ENCODE measurements at regions not wholly inside any gene's neighbourhood (a gene's known extent, or its start where the extent isn't known, plus 50 kb on each side); places are given as distances from the start of the nearest gene placed in this dataset.

GRCh38 chr11:113634940-113635575 is 71.0 kb downstream of the TMPRSS5 start:
- Histone ChIP-seq H3K27me3 (no peaks in the 10 kb centered on the region), H3K27ac (no peak overlapping the region), H3K4me3 (no peak overlapping the region), H3K9me3 (no peaks in the 10 kb centered on the region), H3K36me3 (no peaks in the 10 kb centered on the region), H3K4me1 (no peaks in the 10 kb centered on the region)
- ATAC-seq (ENCODE audit: low FRiP score in 2 of 2) (no peak), DNase-seq (no peak)
- 57 to 59% methylated on average over 5 of the region's 5 CpGs for WGBS, 2 donors
- no peak for TF ChIP-seq EP300 (IDR thresholded peaks at IDR 0.05)
- TF ChIP-seq POLR2A (IDR thresholded peaks at IDR 0.05): no peak
- TF ChIP-seq POLR2AphosphoS5 (IDR thresholded peaks at IDR 0.05): no peak
- no peak for TF ChIP-seq CTCF (IDR thresholded peaks at IDR 0.05)

- Histone ChIP-seq H3K27me3 (no peaks in the 10 kb centered on the region), H3K4me3 (no peak overlapping the region), H3K27ac (no peak overlapping the region), H3K4me1 (no peaks in the 10 kb centered on the region), H3K36me3 (no peaks in the 10 kb centered on the region), H3K9me3 (no peaks in the 10 kb centered on the region)
- TF ChIP-seq POLR2A (IDR thresholded peaks at IDR 0.05): no peak
- no peak for TF ChIP-seq POLR2AphosphoS5 (IDR thresholded peaks at IDR 0.05)
- TF ChIP-seq CTCF (IDR thresholded peaks at IDR 0.05): no peak
- DNase-seq (no peak), ATAC-seq (ENCODE audit: low FRiP score in 2 of 2) (no peak)
- WGBS, 2 donors: 58 to 63% methylated on average over 2 of the region's 2 CpGs
Measured at GRCh38 chr11:113632981-113633380, 73.1 kb downstream of the TMPRSS5 start.

- Histone ChIP-seq H3K27me3 (no peaks in the 10 kb centered on the region), H3K27ac (no peak overlapping the region), H3K36me3 (no peaks in the 10 kb centered on the region), H3K9me3 (no peaks in the 10 kb centered on the region), H3K4me1 (no peaks in the 10 kb centered on the region), H3K4me3 (no peak overlapping the region)
- ATAC-seq (ENCODE audit: low FRiP score in 2 of 2) (no peak), DNase-seq (no peak)
- no peak for TF ChIP-seq CTCF (IDR thresholded peaks at IDR 0.05)
- no peak for TF ChIP-seq EP300 (IDR thresholded peaks at IDR 0.05)
- TF ChIP-seq POLR2AphosphoS5 (IDR thresholded peaks at IDR 0.05): no peak
- TF ChIP-seq POLR2A (IDR thresholded peaks at IDR 0.05): no peak
- WGBS, 2 donors: 86 to 89% methylated on average over 8 of the region's 8 CpGs
Measured at GRCh38 chr11:113629562-113629961, 76.5 kb downstream of the TMPRSS5 start.

- DNase-seq (no peak), ATAC-seq (ENCODE audit: low FRiP score in 2 of 2) (no peak)
- TF ChIP-seq CTCF (IDR thresholded peaks at IDR 0.05) (no peak), POLR2A (IDR thresholded peaks at IDR 0.05) (no peak), POLR2AphosphoS5 (IDR thresholded peaks at IDR 0.05) (no peak), EP300 (IDR thresholded peaks at IDR 0.05) (no peak)
- Histone ChIP-seq H3K9me3 (no peaks in the 10 kb centered on the region), H3K27ac (no peak overlapping the region), H3K4me1 (no peaks in the 10 kb centered on the region), H3K4me3 (no peak overlapping the region), H3K27me3 (no peaks in the 10 kb centered on the region), H3K36me3 (no peaks in the 10 kb centered on the region)
- WGBS, 2 donors: 12 to 25% methylated on average over 1 to 2 of the region's 2 CpGs
Measured at GRCh38 chr11:113628912-113629311, 77.2 kb downstream of the TMPRSS5 start.

- no peak overlapping the region for H3K4me3 ChIP-seq
- DNase-seq (no peak), ATAC-seq (ENCODE audit: low FRiP score in 2 of 2) (no peak)
- H3K36me3 ChIP-seq: no peaks in the 10 kb centered on the region
- no peaks in the 10 kb centered on the region for H3K9me3 ChIP-seq
- H3K27ac ChIP-seq: no peak overlapping the region
- WGBS, 2 donors: 84 to 89% methylated on average over 3 of the region's 3 CpGs
- TF ChIP-seq POLR2A (IDR thresholded peaks at IDR 0.05) (no peak), CTCF (IDR thresholded peaks at IDR 0.05) (no peak), POLR2AphosphoS5 (IDR thresholded peaks at IDR 0.05) (no peak), EP300 (IDR thresholded peaks at IDR 0.05) (no peak)
- H3K4me1 ChIP-seq: no peaks in the 10 kb centered on the region
- H3K27me3 ChIP-seq: no peaks in the 10 kb centered on the region
Measured at GRCh38 chr11:113627946-113628345, 78.2 kb downstream of the TMPRSS5 start.

Measured in upper lobe of left lung (tissue), 6 donors.